ENCODE measurements at regions not wholly inside any gene's neighbourhood (a gene's known extent, or its start where the extent isn't known, plus 50 kb on each side); places are given as distances from the start of the nearest gene placed in this dataset.
A peak's percentile ranks its signal among the peaks of the same experiment; 100 is the strongest.

GRCh38 chr13:69410761-69411160 lies 696.9 kb upstream of the ATXN8OS start:
- no peak for DNase-seq

- no peak for DNase-seq
These were observed 715.9 kb upstream of the ATXN8OS start for GRCh38 chr13:69391756-69392155.

- peak; percentile 45 for DNase-seq
These were observed 717.7 kb upstream of the ATXN8OS start for GRCh38 chr13:69389899-69390298.

GRCh38 chr13:69373747-69374425 lies 733.7 kb upstream of the ATXN8OS start:
- DNase-seq, result no peak

GRCh38 chr13:69363360-69363759 lies 744.3 kb upstream of the ATXN8OS start:
- DNase-seq, result no peak

- no peak for DNase-seq
These were observed 776.4 kb upstream of the ATXN8OS start for GRCh38 chr13:69331245-69331644.

GRCh38 chr13:69324090-69324886 lies 783.3 kb upstream of the ATXN8OS start:
- peak; percentile 25 for DNase-seq

GRCh38 chr13:69319656-69320055 lies 788.0 kb upstream of the ATXN8OS start:
- no peak for DNase-seq

GRCh38 chr13:69315039-69315438 lies 792.6 kb upstream of the ATXN8OS start:
- no peak for DNase-seq

GRCh38 chr13:69306766-69307165 lies 800.9 kb upstream of the ATXN8OS start:
- no peak for DNase-seq

GRCh38 chr13:69300131-69300530 lies 807.5 kb upstream of the ATXN8OS start:
- DNase-seq, result no peak

GRCh38 chr13:69296130-69296529 lies 811.5 kb upstream of the ATXN8OS start:
- no peak for DNase-seq

- no peak for DNase-seq
These were observed 814.7 kb upstream of the ATXN8OS start for GRCh38 chr13:69292789-69293425.

- DNase-seq, result no peak
These were observed 816.2 kb upstream of the ATXN8OS start for GRCh38 chr13:69291292-69291906.

GRCh38 chr13:69288026-69288425 lies 819.6 kb upstream of the ATXN8OS start:
- no peak for DNase-seq

- DNase-seq, result no peak
These were observed 820.5 kb upstream of the ATXN8OS start for GRCh38 chr13:69287050-69287698.

GRCh38 chr13:69283837-69284236 lies 823.8 kb upstream of the ATXN8OS start:
- DNase-seq, result no peak

GRCh38 chr13:69283301-69283700 lies 824.3 kb upstream of the ATXN8OS start:
- DNase-seq, result no peak

- DNase-seq, result no peak
These were observed 827.2 kb upstream of the ATXN8OS start for GRCh38 chr13:69280399-69280798.

- no peak for DNase-seq
These were observed 828.4 kb upstream of the ATXN8OS start for GRCh38 chr13:69279213-69279612.

GRCh38 chr13:69274231-69274630 lies 833.4 kb upstream of the ATXN8OS start:
- no peak for DNase-seq

GRCh38 chr13:69264362-69265334 lies 843.0 kb upstream of the ATXN8OS start:
- no peak for DNase-seq

Measured in GF-D8 (cell line).